K562 (cell line): ENCODE measurements at regions not wholly inside any gene's neighbourhood (a gene's known extent, or its start where the extent isn't known, plus 50 kb on each side); places are given as distances from the start of the nearest gene placed in this dataset.

Experiments
- ATAC-seq: fragments of 200-7000 bp; cut with Tn5 transposase; 3 replicates; pipeline ENCODE4 v1.9.1; 2020; ENCODE audit warnings: moderate library complexity
- BruUV-seq: library from RNA; stranded (reverse); fragments of 400-500 nt; replicated peaks from 2 replicates; lab custom pipeline; 2021; lab: Mats Ljungman, UMichigan
- CTCF ChIA-PET: fragments of 300-600 bp; formaldehyde crosslinking; extraction: SDS; loops from one replicate; lab custom pipeline; 2021; ENCODE audit warnings: low intra/inter-chr PET ratio; lab: Yijun Ruan, JAX
- POLR2A ChIA-PET: fragments of 300-600, 350-650 bp; sonication (Branson Sonifier 250); formaldehyde crosslinking; extraction: SDS; loops from one replicate; lab custom pipeline; 2021; ENCODE audit warnings: antibody characterized with exemption, inconsistent platforms; lab: Yijun Ruan, JAX
- DNase-seq, 4 experiments: peaks; one replicate each; pipeline versions ENCODE4 v3.0.0 to v3.0.0-alpha.2; 2011 to 2018; ENCODE audit warnings: low spot score in 3 of 4, mixed read lengths in 3 of 4; ENCODE audit errors: extremely low read depth in 1 of 4
- FAIRE-seq: peaks from 2 replicates; lab custom pipeline; 2011; peaks lifted over from hg19 to GRCh38; lab: Jason Lieb, UNC
- H2AFZ ChIP-seq: 2 replicates; pipeline ENCODE4 v1.6.0; 2011; ENCODE audit warnings: low read depth, low read length, control low read depth, inconsistent platforms
- H3K27ac ChIP-seq: fragments of 200-600 bp; 3 replicates; pipeline ENCODE4 v1.8.0; 2011; ENCODE audit warnings: low read depth, mild to moderate bottlenecking, control low read depth, inconsistent platforms, low read length, moderate library complexity, mixed read lengths; ENCODE audit errors: extremely low read depth
- H3K27me3 ChIP-seq, 2 experiments: fragments of 300-600 bp in 1 of 2; 2 replicates in 1 of 2; 3 replicates in 1 of 2; pipeline versions ENCODE4 v1.6.0 to v1.8.0; 2011; ENCODE audit warnings: inconsistent platforms in 2 of 2, low read length in 2 of 2, mild to moderate bottlenecking in 1 of 2, mixed read lengths in 1 of 2, moderate library complexity in 1 of 2; ENCODE audit not compliant: control insufficient read depth in 2 of 2, insufficient read depth in 2 of 2
- H3K36me3 ChIP-seq: fragments of 300-600 bp; 3 replicates; pipeline ENCODE4 v1.8.0; 2011; ENCODE audit warnings: mild to moderate bottlenecking, low read length, inconsistent platforms; ENCODE audit not compliant: control insufficient read depth, insufficient read depth
- H3K4me1 ChIP-seq, 2 experiments: fragments of 200-600 bp in 1 of 2; replicated peaks in 1 of 2; 2 replicates in 1 of 2; 3 replicates in 1 of 2; pipeline versions ENCODE4 v1.5.1 to v1.8.0; 2011; ENCODE audit warnings: inconsistent platforms in 2 of 2, low read length in 2 of 2, mild to moderate bottlenecking in 1 of 2, mixed read lengths in 1 of 2, moderate library complexity in 1 of 2; ENCODE audit not compliant: control insufficient read depth in 2 of 2, insufficient read depth in 2 of 2
- H3K4me2 ChIP-seq: 2 replicates; pipeline ENCODE4 v1.6.1; 2011; ENCODE audit warnings: low read length, control low read depth, inconsistent platforms, mixed read lengths; ENCODE audit not compliant: insufficient read depth
- H3K4me3 ChIP-seq: fragments of 200-600 bp; sonication (generic), shearing (Covaris generic); 2 replicates; pipeline ENCODE4 v1.5.1; 2016; ENCODE audit warnings: control low read depth, inconsistent platforms
- H3K79me2 ChIP-seq: fragments of 200-600 bp; 3 replicates; pipeline ENCODE4 v1.8.0; 2011; ENCODE audit warnings: low read length, inconsistent platforms; ENCODE audit not compliant: control insufficient read depth, insufficient read depth
- H3K9ac ChIP-seq, 2 experiments: 2 replicates each; pipeline versions ENCODE4 v1.6.0 to v1.6.1; 2011; ENCODE audit warnings: low read depth in 2 of 2, low read length in 2 of 2, control low read depth in 1 of 2, inconsistent platforms in 1 of 2, mild to moderate bottlenecking in 1 of 2, mixed read lengths in 1 of 2; ENCODE audit not compliant: insufficient read depth in 1 of 2
- H3K9me1 ChIP-seq: one replicate; pipeline ENCODE4 v1.6.0; 2011; ENCODE audit warnings: inconsistent platforms, mild to moderate bottlenecking, low read length, moderate library complexity; ENCODE audit not compliant: control insufficient read depth, insufficient read depth
- H3K9me3 ChIP-seq: replicated peaks from 2 replicates; pipeline ENCODE4 v1.5.1; 2011; ENCODE audit warnings: low read depth, low read length, inconsistent platforms; ENCODE audit not compliant: control insufficient read depth, insufficient read depth
- H4K20me1 ChIP-seq: replicated peaks from 2 replicates; pipeline ENCODE4 v1.6.1; 2011; ENCODE audit warnings: low read length, inconsistent platforms, mixed read lengths; ENCODE audit not compliant: control insufficient read depth, insufficient read depth
- BRCA1 ChIP-seq, 2 experiments: fragments of 450-650 bp in 1 of 2; sonication (generic) in 1 of 2; formaldehyde crosslinking in 1 of 2; IDR thresholded peaks; 2 replicates each; pipeline versions ENCODE4 v1.5.0 to v1.6.1; 2017 to 2020; ENCODE audit warnings: mild to moderate bottlenecking in 1 of 2, missing genetic modification reagents in 1 of 2
- C11orf30 ChIP-seq: fragments of 450-650 bp; IDR thresholded peaks from 2 replicates; pipeline ENCODE4 v1.6.1; 2016; ENCODE audit warnings: low read depth, mild to moderate bottlenecking
- CHD2 ChIP-seq: IDR thresholded peaks from 2 replicates; pipeline ENCODE4 v1.6.1; 2011; ENCODE audit warnings: low read depth, low read length
- COPS2 ChIP-seq: fragments of 450-650 bp; conservative IDR thresholded peaks from 2 replicates; pipeline ENCODE4 v1.6.1; 2016; ENCODE audit warnings: mild to moderate bottlenecking, moderate library complexity
- E4F1 ChIP-seq: fragments of 250-450 bp; sonication (Bioruptor Pico); IDR thresholded peaks from 2 replicates; pipeline ENCODE4 v1.5.0; 2021; ENCODE audit warnings: mild to moderate bottlenecking, borderline replicate concordance
- ETS1 ChIP-seq: conservative IDR thresholded peaks from 2 replicates; pipeline ENCODE4 v1.6.1; 2011; ENCODE audit warnings: low read depth, mild to moderate bottlenecking, low read length; ENCODE audit not compliant: control insufficient read depth
- KDM4B ChIP-seq, 2 experiments: fragments of 450-650 bp in 1 of 2; sonication (generic) in 1 of 2; IDR thresholded peaks; 2 replicates each; pipeline ENCODE4 v1.6.1; 2016 to 2017; ENCODE audit warnings: borderline replicate concordance in 2 of 2, antibody characterized with exemption in 1 of 2, low read depth in 1 of 2, mild to moderate bottlenecking in 1 of 2
- TBL1XR1 ChIP-seq, 2 experiments: IDR thresholded peaks; 2 replicates each; pipeline ENCODE4 v1.6.1; 2012; ENCODE audit warnings: improper control_type of control experiment in 2 of 2, low read length in 2 of 2, mild to moderate bottlenecking in 1 of 2
- XRCC5 ChIP-seq: fragments of 200-400 bp; formaldehyde crosslinking; IDR thresholded peaks from 2 replicates; pipeline ENCODE4 v1.6.1; 2017; ENCODE audit warnings: low read depth, mild to moderate bottlenecking, low read length
- ZNF165 ChIP-seq: fragments of 250-450 bp; sonication (Bioruptor Pico); IDR thresholded peaks from 2 replicates; pipeline ENCODE4 v1.4.0; 2020; ENCODE audit warnings: borderline replicate concordance
- ZNF77 ChIP-seq: fragments of 250-450 bp; sonication (Bioruptor Pico); IDR thresholded peaks from 2 replicates; pipeline ENCODE4 v1.5.0; 2020
- WGBS: fragments of 100-300 bp; shearing (Covaris generic); methylation state at CpG from one replicate; pipeline ENCODE4 v1.1.6; 2016; ENCODE audit warnings: low coverage, mixed read lengths; ENCODE audit not compliant: insufficient coverage; ENCODE audit errors: missing lambda C conversion rate; 5-methylcytosine and 5-hydroxymethylcytosine counted together
- in situ Hi-C: fragments of 300-500 bp; cut with MboI; formaldehyde crosslinking; loops from 4 replicates; pipeline ENCODE4 v1.15.0; 2018; ENCODE audit warnings: inconsistent platforms, mixed read lengths
- intact Hi-C: fragments of 100-400 bp; cut with micrococcal nuclease; formaldehyde crosslinking; loops from 2 replicates; pipeline ENCODE4 v1.14.2; 2022

GRCh38 chr6:71222671-71223070 is 65.9 kb upstream of the OGFRL1 start:
- POLR2A ChIA-PET = no interaction called here
- H3K4me2 ChIP-seq = no peak overlapping the region
- intact Hi-C loops = no loop called here
- H3K27me3 ChIP-seq = no peaks in the 10 kb centered on the region
- DNase-seq (no peak), FAIRE-seq (no peak), ATAC-seq (no peak)
- no peaks in the 10 kb centered on the region for H3K79me2 ChIP-seq
- TF ChIP-seq ETS1 (no peak), CHD2 (no peak), ZNF165 (no peak), C11orf30 (no peak), ZNF77 (CRISPR knock-in tag) (no peak), COPS2 (no peak), TBL1XR1 (IDR thresholded peaks at IDR 0.05; ENCODE audit: low read length in 2 of 2) (no peak), XRCC5 (no peak), E4F1 (no peak), KDM4B (IDR thresholded peaks at IDR 0.05; ENCODE audit: borderline replicate concordance in 2 of 2, low read depth in 1 of 2) (no peak), BRCA1 (IDR thresholded peaks at IDR 0.05) (no peak), BRCA1 (CRISPR knock-in tag; IDR thresholded peaks at IDR 0.05) (no peak)
- H3K4me1 ChIP-seq = no peaks in the 10 kb centered on the region
- CTCF ChIA-PET = no interaction called here
- no peaks in the 10 kb centered on the region for H4K20me1 ChIP-seq
- no peaks in the 10 kb centered on the region for H3K9me3 ChIP-seq
- no TSS peak for BruUV-seq
- H3K27ac ChIP-seq = no peak overlapping the region
- H3K36me3 ChIP-seq = no peaks in the 10 kb centered on the region
- no peak overlapping the region for H3K4me3 ChIP-seq
- WGBS = 0% methylated on average over 4 of the region's 4 CpGs
- H3K9ac ChIP-seq = no peak overlapping the region
- in situ Hi-C loops = no loop called here
- no peak overlapping the region for H2AFZ ChIP-seq
- no peaks in the 10 kb centered on the region for H3K9me1 ChIP-seq
